NCI-H524 (cell line): ENCODE measurements at regions not wholly inside any gene's neighbourhood (a gene's known extent, or its start where the extent isn't known, plus 50 kb on each side); places are given as distances from the start of the nearest gene placed in this dataset.
"Not testable (repeated sequence)": the region's sequence is repeated elsewhere in the genome, so short reads cannot be mapped to it uniquely, and the experiment has no call there.

Source experiments
- DNase-seq, 2 experiments: peaks; one replicate each; lab custom pipeline; 2025; lab: John Stamatoyannopoulos, UW

DNA sequence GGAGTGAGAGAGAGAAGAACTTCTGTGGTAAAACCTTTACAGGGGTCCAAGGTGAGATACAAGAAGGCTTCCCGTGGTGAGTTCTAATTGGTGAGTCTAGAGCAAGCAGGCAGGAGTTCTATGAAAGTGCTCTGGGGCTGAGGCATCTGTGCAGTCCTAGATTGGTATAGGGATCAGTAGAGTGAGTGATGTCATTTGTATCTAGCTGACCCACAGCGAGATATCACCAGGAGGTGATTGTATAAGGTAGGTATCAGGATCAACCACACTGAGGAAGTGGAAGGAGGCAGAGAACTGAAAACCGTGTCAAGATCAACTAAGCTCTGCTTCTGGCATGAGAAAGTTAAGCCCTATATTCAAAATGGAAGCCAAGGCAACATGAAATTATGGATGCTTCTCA, 1648.9 kb upstream of the TMEFF2 start:
- DNase-seq = no peak

DNA sequence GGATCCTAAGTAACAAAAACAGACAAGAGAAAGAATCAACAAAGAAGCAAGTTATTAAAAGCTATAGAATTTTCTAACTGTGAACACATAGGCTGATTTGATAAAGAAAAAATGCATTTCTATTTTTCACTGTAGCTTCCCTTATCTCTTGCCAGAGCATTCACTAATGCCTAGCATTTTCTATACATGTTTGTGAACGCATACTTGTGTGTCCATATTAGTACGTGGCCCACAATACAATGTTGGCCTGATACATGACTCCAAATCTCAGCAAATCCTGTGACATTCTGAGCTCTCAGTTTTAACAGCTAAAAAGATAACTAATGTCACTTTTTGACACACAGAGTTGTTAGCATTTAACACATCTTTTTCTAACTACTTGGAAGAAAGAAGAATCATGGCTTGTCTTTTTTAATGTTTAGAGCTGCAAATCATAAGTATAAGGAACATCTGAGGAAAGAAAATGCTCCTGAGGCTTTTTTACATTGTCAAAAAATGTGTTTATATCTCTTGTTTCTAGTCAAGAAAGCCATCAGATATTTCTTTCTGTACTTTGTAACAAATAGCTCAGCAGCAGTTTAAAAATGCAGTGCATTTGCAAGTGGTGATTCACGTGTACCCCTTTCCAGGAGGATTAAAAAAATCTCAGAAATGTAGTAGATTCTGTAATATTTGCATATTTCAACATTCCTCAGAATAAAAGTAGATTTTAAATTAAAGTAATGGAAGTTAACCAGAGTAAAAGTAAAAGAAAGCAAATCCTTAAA, 1646.8 kb upstream of the TMEFF2 start:
- DNase-seq = no peak

DNA sequence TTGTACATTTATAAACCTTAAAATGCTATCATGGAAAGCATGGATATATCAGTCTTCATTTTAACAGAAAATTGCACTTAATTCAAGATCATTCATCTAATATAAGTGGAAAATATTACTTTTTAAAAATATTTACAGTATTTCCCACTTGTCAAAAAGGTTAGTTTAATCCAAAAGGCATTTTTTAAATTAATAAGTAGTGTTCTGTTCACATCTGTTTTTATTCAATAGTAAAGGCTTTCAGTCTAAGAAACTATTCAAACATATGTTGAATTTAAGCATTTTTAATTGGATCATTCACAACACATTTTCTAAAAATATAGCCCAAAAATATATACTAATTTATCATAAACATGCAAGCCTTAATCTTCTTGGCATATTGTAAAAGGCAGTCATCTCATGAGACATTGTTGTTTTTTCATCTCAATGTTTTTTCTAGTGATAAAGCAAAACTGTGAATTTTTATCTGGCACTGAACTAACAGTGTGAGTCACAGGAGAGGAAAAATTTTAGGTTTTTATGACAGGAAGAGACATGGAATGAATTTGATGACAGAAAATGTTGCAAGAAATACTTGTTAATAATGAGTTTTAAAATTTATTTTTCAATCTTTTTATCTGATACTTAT, 1642.5 kb upstream of the TMEFF2 start:
- no peak for DNase-seq

DNA sequence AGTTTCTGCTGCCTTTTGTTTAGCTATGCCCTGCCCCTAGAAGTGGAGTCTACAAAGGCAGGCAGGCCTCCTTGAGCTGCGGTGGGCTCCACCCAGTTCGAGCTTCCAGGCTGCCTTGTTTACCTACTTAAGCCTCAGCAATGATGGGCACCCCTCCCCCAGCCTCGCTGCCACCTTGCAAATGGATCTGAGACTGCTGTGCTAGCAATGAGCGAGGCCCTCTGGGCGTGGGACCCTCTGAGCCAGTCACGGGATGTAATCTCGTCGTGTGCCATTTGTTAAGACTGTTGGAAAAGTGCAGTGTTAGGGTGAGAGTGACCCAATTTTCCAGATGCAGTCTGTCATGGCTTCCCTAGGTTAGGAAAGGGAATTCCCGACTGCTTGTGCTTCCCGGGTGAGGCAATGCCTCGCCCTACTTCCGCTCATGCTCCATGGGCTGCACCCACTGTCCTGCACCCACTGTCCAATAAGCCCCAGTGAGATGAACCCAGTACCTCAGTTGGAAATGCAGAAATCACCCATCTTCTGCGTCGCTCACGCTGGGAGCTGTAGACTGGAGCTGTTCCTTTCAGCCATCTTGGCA, 1641.8 kb upstream of the TMEFF2 start:
- DNase-seq = not testable (repeated sequence)

DNA sequence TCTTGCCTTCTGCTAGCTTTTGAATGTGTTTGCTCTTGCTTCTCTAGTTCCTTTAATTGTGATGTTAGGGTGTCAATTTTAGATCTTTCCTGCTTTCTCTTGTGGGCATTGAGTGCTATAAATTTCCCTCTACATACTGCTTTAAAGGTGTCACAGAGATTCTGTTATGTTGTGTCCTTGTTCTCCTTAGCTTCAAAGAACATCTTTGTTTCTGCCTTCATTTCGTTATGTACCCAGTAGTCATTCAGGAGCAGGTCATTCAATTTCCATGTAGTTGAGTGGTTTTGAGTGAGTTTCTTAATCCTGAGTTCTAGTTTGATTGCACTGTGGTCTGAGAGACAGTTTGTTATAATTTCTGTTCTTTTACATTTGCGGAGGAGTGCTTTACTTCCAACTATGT, 1639.2 kb upstream of the TMEFF2 start:
- not testable (repeated sequence) for DNase-seq

DNA sequence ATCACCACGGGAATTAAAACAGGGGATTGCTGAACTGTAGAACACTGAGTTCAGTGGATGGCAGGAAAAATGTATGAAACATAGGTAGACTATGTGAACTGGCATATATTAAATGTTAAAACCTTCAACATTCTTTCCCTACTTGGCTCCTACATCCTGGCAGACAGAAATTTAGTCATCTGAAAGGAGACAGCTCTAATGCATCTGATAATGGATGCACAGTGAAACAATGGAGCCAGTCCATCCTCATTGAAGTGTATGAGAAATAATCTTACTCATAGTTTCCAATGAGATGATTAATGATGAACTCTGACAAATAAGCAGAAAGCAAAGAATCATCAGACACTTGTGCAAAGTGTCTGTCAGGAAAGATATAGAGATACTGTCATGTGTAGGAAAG, 1629.7 kb upstream of the TMEFF2 start:
- DNase-seq = no peak

DNA sequence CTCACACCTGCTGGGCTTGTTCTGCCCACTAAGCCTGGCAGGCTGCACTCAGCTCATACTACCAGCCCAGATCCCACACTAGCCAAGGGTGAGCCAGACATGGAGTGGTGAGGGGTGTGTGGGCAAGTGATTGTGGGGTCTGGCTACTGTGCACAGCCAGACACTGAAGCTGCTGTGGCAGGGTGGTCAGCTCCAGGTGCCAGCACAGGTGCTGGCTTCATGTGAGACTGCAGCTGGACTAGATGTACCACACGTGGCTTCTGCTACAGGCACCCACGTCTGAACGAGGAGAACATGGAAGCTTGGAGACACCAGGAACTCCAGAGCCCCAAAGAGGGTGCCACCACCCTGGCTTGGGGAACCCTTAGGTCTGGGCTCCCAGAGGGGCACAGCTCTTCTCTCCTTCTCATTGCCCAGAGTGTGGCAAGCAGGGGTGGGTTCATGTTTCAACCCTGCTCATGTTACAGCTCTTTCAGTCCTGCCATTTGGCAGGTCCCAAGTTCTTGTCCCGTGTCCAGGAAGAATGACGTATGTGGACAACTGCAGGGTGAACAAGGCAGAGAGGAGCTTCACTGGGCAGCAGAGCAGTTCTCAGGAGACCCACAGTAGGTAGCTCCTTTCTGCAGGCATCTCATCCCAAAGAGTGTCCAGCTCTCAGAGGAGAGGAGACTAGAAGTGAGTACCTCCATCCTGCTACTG, 1624.2 kb upstream of the TMEFF2 start:
- no peak for DNase-seq

DNA sequence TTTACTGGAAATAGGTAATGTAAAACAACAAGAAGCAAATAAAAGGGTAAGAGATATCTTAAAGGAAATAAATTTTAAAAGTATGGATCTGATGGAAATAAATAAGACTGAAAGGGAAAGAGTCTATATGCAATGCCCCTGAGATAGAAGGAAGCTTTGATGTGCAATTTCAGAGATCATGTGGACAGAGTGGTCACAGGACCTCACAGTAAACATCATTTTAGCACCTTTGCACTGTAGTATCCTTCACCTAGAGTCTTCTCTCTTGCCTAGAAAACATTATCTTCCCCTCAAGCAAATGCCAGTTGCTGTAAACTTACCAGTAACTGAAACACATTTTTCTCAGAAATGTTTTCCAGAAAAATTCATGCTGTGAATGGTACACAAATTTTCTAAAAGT, 1621.3 kb upstream of the TMEFF2 start:
- DNase-seq = no peak

DNA sequence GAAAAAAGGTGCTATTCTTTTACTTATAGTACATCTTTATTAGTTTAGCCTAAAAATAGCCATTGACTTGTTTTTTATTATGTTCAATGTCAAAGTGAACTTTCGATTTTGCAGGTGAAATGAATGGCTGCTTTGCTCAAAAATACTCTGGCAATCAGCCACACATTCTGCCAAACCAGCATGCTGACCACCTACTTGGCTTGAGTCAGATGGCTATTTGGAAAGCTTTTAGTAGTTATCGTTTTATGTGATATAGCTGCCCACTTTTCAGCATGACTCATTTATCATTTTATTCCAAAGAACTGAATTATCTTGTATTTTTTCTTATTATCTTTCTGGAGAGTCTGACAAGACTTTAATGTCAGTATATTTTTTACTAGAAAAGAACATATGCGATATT, 1615.8 kb upstream of the TMEFF2 start:
- DNase-seq = no peak

DNA sequence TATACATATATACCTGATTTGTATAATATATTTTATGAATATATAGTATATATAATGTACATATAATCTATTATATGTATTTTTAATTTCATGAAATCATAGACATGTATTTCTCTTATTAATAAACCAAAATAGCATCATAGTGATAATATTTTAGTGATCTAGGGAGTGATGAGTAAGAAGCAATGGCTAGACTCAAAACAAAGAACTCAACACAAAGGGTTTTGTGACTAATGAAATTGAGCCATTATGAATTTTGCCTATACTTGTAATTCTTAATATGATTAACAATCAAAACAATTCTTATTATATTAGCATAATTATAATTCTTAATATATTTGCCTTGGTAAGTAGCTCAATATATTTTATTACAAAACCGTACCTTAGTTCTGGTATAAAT, 1614.1 kb upstream of the TMEFF2 start:
- DNase-seq = no peak

DNA sequence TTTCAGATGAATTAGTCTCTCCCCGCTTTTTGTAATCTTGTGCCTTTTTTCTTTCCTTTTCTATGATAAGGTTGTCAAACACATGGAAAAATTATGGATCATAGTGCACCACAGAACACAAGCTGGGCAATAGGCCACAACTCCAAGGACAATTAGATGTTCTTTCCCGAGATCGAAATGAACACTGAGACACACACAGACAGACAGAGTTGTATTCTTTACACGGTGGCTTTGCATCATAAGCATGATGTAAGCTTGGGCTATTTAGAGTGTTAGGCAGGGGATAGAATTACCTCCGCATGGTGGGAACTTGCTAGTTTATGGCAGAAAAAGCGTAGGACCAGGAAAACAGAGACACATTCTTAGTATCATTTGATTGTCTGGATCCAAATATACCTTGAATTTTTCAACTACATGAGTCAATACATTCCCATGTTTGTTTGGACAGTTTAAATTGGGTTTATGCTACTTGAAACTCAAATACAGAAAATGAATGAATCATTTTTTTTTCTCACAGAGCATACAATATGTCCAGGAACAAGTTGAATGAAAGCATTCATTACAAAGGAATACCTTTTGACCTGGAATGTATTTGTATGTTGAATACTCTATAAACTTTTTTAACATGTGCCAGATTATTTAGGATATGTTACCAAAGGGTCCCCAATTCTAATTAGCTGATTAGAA, 1611.5 kb upstream of the TMEFF2 start:
- DNase-seq = no peak

DNA sequence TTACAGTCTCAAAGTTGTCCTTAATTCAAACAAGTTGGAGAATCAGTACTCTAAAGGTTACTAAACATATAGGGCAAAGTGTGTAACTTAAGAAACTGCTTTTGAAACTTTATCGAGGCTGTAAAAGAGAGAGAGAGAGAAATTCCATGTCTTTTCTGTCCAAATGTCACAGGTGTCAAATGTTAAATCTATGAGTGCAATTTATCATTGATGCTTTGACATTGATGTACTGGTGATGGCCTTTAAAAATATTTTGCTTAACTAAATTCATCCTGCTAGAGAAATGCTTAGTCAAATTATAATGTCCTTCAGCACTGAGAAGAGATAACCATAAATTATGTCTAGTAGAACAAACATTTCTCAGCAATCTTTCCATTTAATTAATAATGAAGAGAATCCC, 1602.1 kb upstream of the TMEFF2 start:
- DNase-seq = no peak

DNA sequence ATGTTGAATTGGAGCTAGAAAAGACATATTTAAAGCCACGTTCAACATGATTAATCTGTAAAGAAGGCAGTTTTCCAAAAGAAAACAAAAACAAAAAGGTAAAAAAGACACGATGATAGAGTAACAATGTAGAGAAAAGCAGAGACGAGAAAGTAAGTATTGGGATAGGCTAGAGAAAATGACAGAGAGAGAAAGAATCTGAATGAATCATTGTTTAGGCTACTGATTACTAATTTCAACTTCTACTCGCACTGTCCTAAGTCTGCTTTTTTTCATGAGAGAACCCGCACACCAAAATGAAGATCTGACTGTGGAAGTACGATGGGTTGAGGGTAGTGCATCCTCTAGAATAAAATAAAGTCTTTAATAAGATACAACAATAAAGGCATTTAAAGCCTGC, 1599.2 kb upstream of the TMEFF2 start:
- DNase-seq = no peak

DNA sequence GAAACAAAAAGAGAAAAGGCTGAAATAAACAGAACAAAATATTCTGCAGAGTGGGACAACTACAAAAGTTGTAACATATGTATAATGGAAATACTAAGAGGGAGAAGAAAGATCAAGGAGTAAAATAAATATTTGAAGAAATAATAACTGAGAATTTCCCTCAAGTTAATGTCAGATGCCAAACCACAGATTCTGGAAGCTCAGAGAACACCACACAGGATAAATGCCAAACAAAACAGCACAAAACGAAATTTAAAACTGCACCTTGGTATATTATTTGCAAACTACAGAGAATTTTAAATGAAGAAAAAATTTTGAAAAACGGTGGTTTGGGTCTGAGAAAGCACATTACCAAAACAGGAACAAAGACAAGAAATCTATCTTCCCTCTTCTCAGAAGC, 1588.9 kb upstream of the TMEFF2 start:
- DNase-seq = no peak

DNA sequence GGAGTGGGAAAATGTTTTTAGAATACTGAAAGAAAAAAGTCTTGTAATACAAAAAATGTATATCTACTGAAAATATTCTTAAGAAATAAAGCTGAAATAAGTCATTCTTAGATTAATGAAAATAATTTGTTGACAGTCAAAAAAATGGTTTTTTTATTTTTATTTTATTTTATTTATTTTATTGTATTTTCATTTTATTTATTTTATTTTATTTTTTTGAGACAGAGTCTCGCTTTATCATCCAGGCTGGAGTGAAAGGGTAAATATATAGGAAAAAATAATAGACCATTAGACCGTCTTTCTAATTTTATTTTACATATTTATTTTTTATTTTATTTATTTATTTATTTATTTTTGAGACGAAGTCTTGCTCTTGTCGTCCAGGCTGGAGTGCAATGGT, 1583.6 kb upstream of the TMEFF2 start:
- no peak for DNase-seq

DNA sequence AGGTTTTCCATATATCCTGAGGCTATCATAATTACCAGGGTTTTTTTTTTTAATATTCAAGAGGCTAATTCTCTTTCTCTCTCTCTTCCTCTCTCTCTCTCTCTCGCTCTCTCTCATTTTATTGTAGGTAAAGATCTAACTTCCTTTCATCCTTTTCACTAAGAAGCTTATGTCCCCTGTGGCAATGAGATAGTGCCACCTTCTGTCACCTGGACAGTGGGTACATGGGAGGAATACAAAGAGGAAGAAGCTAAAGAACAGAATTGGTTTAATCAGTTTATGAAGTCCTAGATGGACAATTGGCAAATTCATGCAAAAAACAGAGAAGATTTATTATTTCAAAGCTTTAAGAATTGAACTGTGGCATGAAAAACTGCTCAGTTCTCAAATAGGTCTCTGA, 1582.3 kb upstream of the TMEFF2 start:
- peak in 1 of 2 experiments; percentile 44 for DNase-seq

DNA sequence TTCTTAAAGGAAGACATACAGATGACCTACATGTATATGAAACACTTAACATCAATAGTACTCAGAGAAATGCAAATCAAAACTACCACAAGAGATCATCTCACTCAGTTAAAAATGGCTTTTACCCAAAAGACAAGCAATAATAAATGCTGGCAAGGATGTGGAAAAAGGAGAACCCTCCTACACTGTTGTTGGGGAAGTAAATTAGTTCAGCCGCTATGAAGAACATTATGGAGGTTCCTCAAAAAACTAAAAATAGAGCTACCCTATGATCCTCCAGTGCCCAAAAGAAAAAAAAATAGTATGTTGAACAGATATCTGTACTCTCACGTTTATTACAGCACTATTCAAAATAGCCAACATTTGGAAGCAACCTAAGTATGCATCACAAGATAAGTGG, 1579.4 kb upstream of the TMEFF2 start:
- no peak for DNase-seq

DNA sequence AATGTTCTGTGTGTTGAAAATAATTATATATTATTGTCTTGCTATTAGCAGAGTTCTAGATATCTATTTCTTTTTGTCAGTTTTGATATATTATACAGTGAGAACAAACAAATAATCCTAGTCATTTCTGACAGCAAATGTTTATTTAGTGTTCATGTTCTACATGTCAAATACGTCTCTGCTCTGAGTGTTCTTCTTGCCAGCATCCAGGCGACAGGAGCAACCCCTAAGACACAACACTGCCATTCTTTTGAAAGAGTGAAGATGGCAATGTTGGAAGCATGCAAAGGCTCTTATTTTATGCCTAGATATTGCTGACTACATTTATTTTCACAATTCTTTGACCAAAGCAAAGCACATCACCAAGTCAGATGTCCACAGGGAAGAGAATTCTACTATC, 1556.6 kb upstream of the TMEFF2 start:
- no peak for DNase-seq

DNA sequence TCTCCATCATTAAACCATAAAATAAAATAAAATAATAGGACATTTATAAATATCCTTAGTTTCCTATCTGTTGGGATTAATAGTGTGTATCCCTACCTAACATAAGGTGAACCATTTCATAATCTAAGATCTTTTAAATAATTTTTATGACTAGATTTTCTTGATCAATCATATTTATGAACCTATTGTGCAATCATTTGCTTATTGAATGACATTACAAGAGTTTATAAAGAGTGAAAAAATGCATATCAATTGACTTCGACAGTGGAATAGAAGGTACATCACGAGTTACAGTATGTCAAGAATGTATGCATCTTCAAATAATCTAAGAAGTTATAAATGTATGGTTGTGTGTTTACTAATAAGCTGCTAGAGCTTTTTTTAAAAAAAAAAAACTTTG, 1554.8 kb upstream of the TMEFF2 start:
- DNase-seq = no peak

DNA sequence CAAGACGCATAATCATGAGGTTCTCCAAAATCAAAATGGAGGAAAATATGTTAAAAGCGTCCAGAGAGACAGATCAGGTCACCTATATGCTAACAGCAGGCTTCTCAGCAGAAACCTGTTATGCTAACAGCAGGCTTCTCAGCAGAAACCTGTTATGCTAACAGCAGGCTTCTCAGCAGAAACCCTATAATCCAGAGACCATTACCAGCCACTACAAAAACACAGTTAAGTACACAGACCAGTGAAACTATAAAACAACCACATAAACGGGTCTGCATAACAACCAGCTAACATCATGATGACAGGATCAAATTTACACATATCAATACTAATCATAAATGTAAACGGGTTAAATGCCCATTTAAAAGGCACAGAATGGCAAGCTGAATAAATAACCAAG, 1548.4 kb upstream of the TMEFF2 start:
- peak in 1 of 2 experiments; percentile 27 for DNase-seq

DNA sequence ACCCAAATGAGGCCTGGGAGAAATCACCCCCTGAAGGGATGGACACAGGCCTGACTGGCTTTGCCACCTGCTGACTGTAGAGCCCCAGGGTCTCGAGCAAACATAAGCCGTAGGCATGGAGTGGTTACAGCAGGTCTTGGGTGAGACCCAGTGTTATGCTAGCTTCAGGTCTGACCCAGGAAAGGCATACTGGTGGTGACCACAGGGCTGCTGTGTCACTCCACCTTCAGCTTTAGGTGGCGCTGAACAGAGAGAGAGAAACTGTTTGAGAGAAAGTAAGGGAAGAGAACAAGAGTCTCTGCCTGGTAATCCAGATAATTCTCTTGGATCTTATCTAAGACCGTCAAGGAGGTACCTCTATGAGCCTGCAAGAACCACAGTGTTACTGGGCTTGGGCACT, 1544.2 kb upstream of the TMEFF2 start:
- no peak for DNase-seq

DNA sequence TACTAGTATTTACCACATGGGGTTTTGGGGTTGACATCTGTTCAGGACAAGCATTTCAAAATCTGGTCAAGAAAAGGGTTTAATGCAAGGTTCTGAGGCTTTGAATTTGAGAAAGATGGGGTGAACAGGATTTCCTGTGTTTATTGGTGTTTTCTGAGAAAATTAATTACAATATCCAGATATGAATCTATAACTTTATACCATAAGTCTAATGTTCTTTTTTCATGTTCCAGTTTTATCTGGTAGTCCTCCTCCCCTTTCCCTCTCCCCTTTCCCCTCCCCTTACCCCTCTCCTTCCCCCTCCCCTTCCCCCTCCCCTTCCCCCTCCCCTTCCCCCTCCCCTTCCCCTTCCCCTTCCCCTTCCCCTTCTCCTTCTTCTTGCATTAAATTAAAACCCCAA, 1518.2 kb upstream of the TMEFF2 start:
- DNase-seq = no peak
